Keratinocyte (primary cell): ENCODE measurements at regions not wholly inside any gene's neighbourhood (a gene's known extent, or its start where the extent isn't known, plus 50 kb on each side); places are given as distances from the start of the nearest gene placed in this dataset.

Experiments
- DNase-seq: peaks from one replicate; pipeline ENCODE4 v3.0.0-alpha.2; 2011; ENCODE audit warnings: low read depth, missing footprints, low spot score
- FAIRE-seq: peaks from 2 replicates; lab custom pipeline; 2011; peaks lifted over from hg19 to GRCh38; lab: Jason Lieb, UNC
- H2AFZ ChIP-seq: 2 replicates; pipeline ENCODE4 v1.6.0; 2012; ENCODE audit warnings: low read length, control low read depth, inconsistent platforms; ENCODE audit not compliant: control insufficient read depth
- H3K27ac ChIP-seq: 2 replicates; pipeline ENCODE4 v1.5.1; 2011; ENCODE audit warnings: low read length; ENCODE audit not compliant: control insufficient read depth, insufficient read depth
- H3K27me3 ChIP-seq: 3 replicates; pipeline ENCODE4 v1.6.0; 2011; ENCODE audit warnings: low read length; ENCODE audit not compliant: control insufficient read depth, insufficient read depth; ENCODE audit errors: extremely low read depth
- H3K36me3 ChIP-seq, 2 experiments: 2 replicates in 1 of 2; 3 replicates in 1 of 2; pipeline ENCODE4 v1.5.1; 2011; ENCODE audit warnings: low read length in 2 of 2, mild to moderate bottlenecking in 1 of 2; ENCODE audit not compliant: control insufficient read depth in 2 of 2, insufficient read depth in 2 of 2; ENCODE audit errors: extremely low read depth in 1 of 2
- H3K4me1 ChIP-seq: 3 replicates; pipeline ENCODE4 v1.5.1; 2011; ENCODE audit warnings: low read length; ENCODE audit not compliant: control insufficient read depth, insufficient read depth; ENCODE audit errors: extremely low read depth
- H3K4me2 ChIP-seq: 3 replicates; pipeline ENCODE4 v1.6.0; 2011; ENCODE audit warnings: low read depth, low read length; ENCODE audit not compliant: control insufficient read depth, insufficient read depth; ENCODE audit errors: extremely low read depth
- H3K4me3 ChIP-seq, 3 experiments: fragments of 200-600 bp in 1 of 3; sonication (generic) in 1 of 3; 2 replicates in 2 of 3; 3 replicates in 1 of 3; pipeline ENCODE4 v1.5.1; 2011 to 2016; ENCODE audit warnings: low read length in 3 of 3, mild to moderate bottlenecking in 3 of 3, control low read depth in 2 of 3, inconsistent platforms in 1 of 3, low read depth in 1 of 3, mixed read lengths in 1 of 3, mixed run types in 1 of 3, moderate library complexity in 1 of 3; ENCODE audit not compliant: control insufficient read depth in 2 of 3, insufficient read depth in 2 of 3; ENCODE audit errors: extremely low read depth in 1 of 3
- H3K79me2 ChIP-seq: 2 replicates; pipeline ENCODE4 v1.6.0; 2012; ENCODE audit warnings: low read length; ENCODE audit not compliant: control insufficient read depth, insufficient read depth
- H3K9ac ChIP-seq: 3 replicates; pipeline ENCODE4 v1.6.0; 2011; ENCODE audit warnings: low read length; ENCODE audit not compliant: control insufficient read depth, insufficient read depth; ENCODE audit errors: extremely low read depth
- H3K9me1 ChIP-seq: 3 replicates; pipeline ENCODE4 v1.6.0; 2011; ENCODE audit warnings: low read length; ENCODE audit not compliant: control insufficient read depth, insufficient read depth; ENCODE audit errors: extremely low read depth
- H3K9me3 ChIP-seq: 2 replicates; pipeline ENCODE4 v1.5.1; 2012; ENCODE audit warnings: low read depth, low read length; ENCODE audit not compliant: control insufficient read depth
- H4K20me1 ChIP-seq: 3 replicates; pipeline ENCODE4 v1.6.0; 2011; ENCODE audit warnings: low read length; ENCODE audit not compliant: control insufficient read depth, insufficient read depth; ENCODE audit errors: extremely low read depth
- CTCF ChIP-seq, 3 experiments: IDR thresholded peaks in 1 of 3; conservative IDR thresholded peaks in 1 of 3; optimal IDR thresholded peaks in 1 of 3; 2 replicates in 2 of 3; 3 replicates in 1 of 3; pipeline versions ENCODE3 to v1.5.1; 2011; ENCODE audit warnings: low read length in 3 of 3, mild to moderate bottlenecking in 3 of 3, moderate library complexity in 2 of 3, control low read depth in 1 of 3, inconsistent platforms in 1 of 3; ENCODE audit not compliant: insufficient read depth in 2 of 3; ENCODE audit errors: extremely low read depth in 1 of 3
- EZH2 ChIP-seq: IDR thresholded peaks from one replicate; pipeline ENCODE4 v1.6.1; 2012; ENCODE audit warnings: inconsistent platforms, mild to moderate bottlenecking, low read length, moderate library complexity
- dilution Hi-C: fragments of 300-500 bp; cut with MboI; formaldehyde crosslinking; loops from one replicate; pipeline ENCODE4 v1.7.0; 2020; ENCODE audit warnings: low sequenced_read_pairs; ENCODE audit not compliant: extremely low pct_ligation_motif_present

GRCh38 chr19:30096596-30097370 lies 154.7 kb downstream of the URI1 start:
- Histone ChIP-seq H3K27ac (no peak overlapping the region), H3K9ac (no peak overlapping the region), H3K27me3 (no peaks in the 10 kb centered on the region), H3K4me2 (no peak overlapping the region), H2AFZ (no peak overlapping the region), H3K4me1 (no peaks in the 10 kb centered on the region), H4K20me1 (no peaks in the 10 kb centered on the region), H3K4me3 (no peak overlapping the region), H3K79me2 (no peaks in the 10 kb centered on the region), H3K9me3 (peaks cover 6% of the 10 kb centered on the region), H3K36me3 (no peaks in the 10 kb centered on the region), H3K9me1 (no peaks in the 10 kb centered on the region)
- no peak for DNase-seq
- dilution Hi-C loops: no loop called here
- TF ChIP-seq CTCF (optimal IDR thresholded peaks at IDR 0.05 in 1 of 3, IDR thresholded peaks at IDR 0.05 in 1 of 3, conservative IDR thresholded peaks at IDR 0.05 in 1 of 3; ENCODE audit: extremely low read depth in 1 of 3, insufficient read depth in 2 of 3, low read length in 3 of 3): no peak
- no peak for TF ChIP-seq EZH2
- FAIRE-seq: no peak

GRCh38 chr19:30097746-30098280 lies 155.8 kb downstream of the URI1 start:
- Histone ChIP-seq H3K9me3 (peaks cover 6% of the 10 kb centered on the region), H3K79me2 (no peaks in the 10 kb centered on the region), H3K4me3 (no peak overlapping the region), H2AFZ (no peak overlapping the region), H3K4me2 (no peak overlapping the region), H3K36me3 (no peaks in the 10 kb centered on the region), H3K4me1 (no peaks in the 10 kb centered on the region), H4K20me1 (no peaks in the 10 kb centered on the region), H3K27me3 (no peaks in the 10 kb centered on the region), H3K27ac (no peak overlapping the region), H3K9me1 (no peaks in the 10 kb centered on the region), H3K9ac (no peak overlapping the region)
- no peak for FAIRE-seq
- TF ChIP-seq EZH2 (no peak), CTCF (optimal IDR thresholded peaks at IDR 0.05 in 1 of 3, IDR thresholded peaks at IDR 0.05 in 1 of 3, conservative IDR thresholded peaks at IDR 0.05 in 1 of 3; ENCODE audit: extremely low read depth in 1 of 3, insufficient read depth in 2 of 3, low read length in 3 of 3) (no peak)
- dilution Hi-C loops: no loop called here
- no peak for DNase-seq
